HL-60/S4 (cell line): ENCODE measurements at regions not wholly inside any gene's neighbourhood (a gene's known extent, or its start where the extent isn't known, plus 50 kb on each side); places are given as distances from the start of the nearest gene placed in this dataset.
"Not testable (repeated sequence)": the region's sequence is repeated elsewhere in the genome, so short reads cannot be mapped to it uniquely, and the experiment has no call there.

ENCODE experiments used
- in situ Hi-C: fragments of 300-500 bp; cut with MboI; formaldehyde crosslinking; loops from 2 replicates; pipeline ENCODE4 v1.14.3; 2022; ENCODE audit warnings: low sequenced_read_pairs

- in situ Hi-C loops: no loop called here
Measured at GRCh38 chr18:30245766-30246455, 796.6 kb downstream of the DSC3 start.

GRCh38 chr18:30234755-30235154 lies 807.8 kb downstream of the DSC3 start:
- in situ Hi-C loops: no loop called here

GRCh38 chr18:30211112-30211511 lies 831.4 kb downstream of the DSC3 start:
- in situ Hi-C loops: no loop called here

- in situ Hi-C loops: no loop called here
Measured at GRCh38 chr18:30208546-30208945, 834.0 kb downstream of the DSC3 start.

- in situ Hi-C loops: no loop called here
Measured at GRCh38 chr18:30192216-30192615, 850.3 kb downstream of the DSC3 start.

- in situ Hi-C loops: no loop called here
Measured at GRCh38 chr18:30186245-30186644, 856.3 kb downstream of the DSC3 start.

GRCh38 chr18:30177056-30177455 lies 865.5 kb downstream of the DSC3 start:
- in situ Hi-C loops: no loop called here

- in situ Hi-C loops: no loop called here
Measured at GRCh38 chr18:30175621-30176225, 866.8 kb downstream of the DSC3 start.

- in situ Hi-C loops: no loop called here
Measured at GRCh38 chr18:30175061-30175574, 867.4 kb downstream of the DSC3 start.

- in situ Hi-C loops: no loop called here
Measured at GRCh38 chr18:30163573-30163972, 879.0 kb downstream of the DSC3 start.

GRCh38 chr18:30160124-30160523 lies 882.4 kb downstream of the DSC3 start:
- in situ Hi-C loops: no loop called here

- in situ Hi-C loops: no loop called here
Measured at GRCh38 chr18:30150586-30151250, 891.8 kb downstream of the DSC3 start.

GRCh38 chr18:30149585-30149984 lies 893.0 kb downstream of the DSC3 start:
- in situ Hi-C loops: no loop called here

GRCh38 chr18:30142870-30143269 lies 899.7 kb downstream of the DSC3 start:
- in situ Hi-C loops: no loop called here

- in situ Hi-C loops: no loop called here
Measured at GRCh38 chr18:30142248-30142647, 900.3 kb downstream of the DSC3 start.

GRCh38 chr18:30141506-30141905 lies 901.0 kb downstream of the DSC3 start:
- in situ Hi-C loops: not testable (repeated sequence)

- in situ Hi-C loops: no loop called here
Measured at GRCh38 chr18:30139631-30140287, 902.8 kb downstream of the DSC3 start.

GRCh38 chr18:30135938-30136337 lies 906.6 kb downstream of the DSC3 start:
- in situ Hi-C loops: no loop called here

- in situ Hi-C loops: no loop called here
Measured at GRCh38 chr18:30134020-30134419, 908.5 kb downstream of the DSC3 start.

- in situ Hi-C loops: no loop called here
Measured at GRCh38 chr18:30132959-30133358, 909.6 kb downstream of the DSC3 start.

GRCh38 chr18:30121397-30121796 lies 921.1 kb downstream of the DSC3 start:
- in situ Hi-C loops: no loop called here
